ENCODE measurements at regions not wholly inside any gene's neighbourhood (a gene's known extent, or its start where the extent isn't known, plus 50 kb on each side); places are given as distances from the start of the nearest gene placed in this dataset.

DNA sequence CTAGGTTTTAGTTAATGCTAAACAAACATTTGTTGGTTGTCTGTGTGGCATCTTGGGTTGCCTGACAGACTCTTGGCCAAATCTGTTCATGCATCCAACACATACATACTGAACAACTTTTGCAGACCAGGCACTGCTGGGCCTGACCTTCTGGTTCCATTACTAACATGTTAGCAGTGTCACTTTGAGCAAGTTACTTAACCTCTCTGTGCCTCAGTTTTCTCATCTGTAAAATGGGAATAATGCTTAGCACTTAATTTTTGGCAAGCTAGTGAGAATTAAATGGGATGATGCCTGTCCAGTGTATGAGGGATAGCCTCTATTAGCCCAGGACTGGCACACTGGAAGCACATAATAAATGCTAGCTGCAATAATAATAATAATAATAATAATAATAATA lies 169.9 kb downstream of the DHX35 start:
- TF ChIP-seq, protein P1, sequence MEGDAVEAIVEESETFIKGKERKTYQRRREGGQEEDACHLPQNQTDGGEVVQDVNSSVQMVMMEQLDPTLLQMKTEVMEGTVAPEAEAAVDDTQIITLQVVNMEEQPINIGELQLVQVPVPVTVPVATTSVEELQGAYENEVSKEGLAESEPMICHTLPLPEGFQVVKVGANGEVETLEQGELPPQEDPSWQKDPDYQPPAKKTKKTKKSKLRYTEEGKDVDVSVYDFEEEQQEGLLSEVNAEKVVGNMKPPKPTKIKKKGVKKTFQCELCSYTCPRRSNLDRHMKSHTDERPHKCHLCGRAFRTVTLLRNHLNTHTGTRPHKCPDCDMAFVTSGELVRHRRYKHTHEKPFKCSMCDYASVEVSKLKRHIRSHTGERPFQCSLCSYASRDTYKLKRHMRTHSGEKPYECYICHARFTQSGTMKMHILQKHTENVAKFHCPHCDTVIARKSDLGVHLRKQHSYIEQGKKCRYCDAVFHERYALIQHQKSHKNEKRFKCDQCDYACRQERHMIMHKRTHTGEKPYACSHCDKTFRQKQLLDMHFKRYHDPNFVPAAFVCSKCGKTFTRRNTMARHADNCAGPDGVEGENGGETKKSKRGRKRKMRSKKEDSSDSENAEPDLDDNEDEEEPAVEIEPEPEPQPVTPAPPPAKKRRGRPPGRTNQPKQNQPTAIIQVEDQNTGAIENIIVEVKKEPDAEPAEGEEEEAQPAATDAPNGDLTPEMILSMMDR (IDR thresholded peaks at IDR 0.05): no peak
- TF ChIP-seq ZNF138 (CRISPR knock-in tag; conservative IDR thresholded peaks at IDR 0.05) (no peak), NR3C1 (CRISPR knock-in tag; conservative IDR thresholded peaks at IDR 0.05; ENCODE audit: low read depth) (no peak), ZNF317 (CRISPR knock-in tag; IDR thresholded peaks at IDR 0.05; ENCODE audit: borderline replicate concordance, low read depth) (no peak)

All from WTC11 (cell line).